RWPE2 (cell line): ENCODE measurements at regions not wholly inside any gene's neighbourhood (a gene's known extent, or its start where the extent isn't known, plus 50 kb on each side); places are given as distances from the start of the nearest gene placed in this dataset.

Source experiments
- ATAC-seq: fragments of 200-7000 bp; cut with Tn5 transposase; 3 replicates; pipeline ENCODE4 v1.9.1; 2021; ENCODE audit warnings: low read depth
- DNase-seq: peaks from one replicate; pipeline ENCODE4 v3.0.0-alpha.2; 2020; ENCODE audit warnings: low spot score
- H3K27ac ChIP-seq: fragments of 450-650 bp; 2 replicates; pipeline ENCODE4 v1.5.1; 2017; ENCODE audit warnings: mild to moderate bottlenecking; ENCODE audit not compliant: poor library complexity, severe bottlenecking
- H3K27me3 ChIP-seq: fragments of 250-450 bp; sonication (Bioruptor Pico); 2 replicates; pipeline ENCODE4 v1.5.1; 2021; ENCODE audit warnings: mild to moderate bottlenecking, moderate library complexity; ENCODE audit not compliant: insufficient read depth, poor library complexity, severe bottlenecking
- H3K36me3 ChIP-seq: fragments of 250-450 bp; sonication (Bioruptor Pico); 2 replicates; pipeline ENCODE4 v1.5.1; 2020; ENCODE audit warnings: low read depth, mild to moderate bottlenecking, moderate library complexity
- H3K4me1 ChIP-seq: fragments of 250-450 bp; sonication (Bioruptor Pico); 2 replicates; pipeline ENCODE4 v1.5.1; 2021; ENCODE audit warnings: mild to moderate bottlenecking, moderate library complexity; ENCODE audit not compliant: insufficient read depth, poor library complexity, severe bottlenecking
- H3K4me3 ChIP-seq: fragments of 250-450 bp; sonication (Bioruptor Pico); 2 replicates; pipeline ENCODE4 v1.5.1; 2021; ENCODE audit warnings: mild to moderate bottlenecking, moderate library complexity; ENCODE audit not compliant: severe bottlenecking
- H3K9me3 ChIP-seq: fragments of 250-450 bp; sonication (Bioruptor Pico); 2 replicates; pipeline ENCODE4 v1.5.1; 2021; ENCODE audit warnings: mild to moderate bottlenecking, moderate library complexity; ENCODE audit not compliant: severe bottlenecking
- CTCF ChIP-seq: fragments of 450-650 bp; IDR thresholded peaks from one replicate; pipeline ENCODE4 v1.5.1; 2017; ENCODE audit warnings: mild to moderate bottlenecking, moderate library complexity; ENCODE audit not compliant: poor library complexity, severe bottlenecking

GRCh38 chr13:44695520-44695919, 119.4 kb upstream of the TSC22D1 start:
- ATAC-seq: no peak
- Histone ChIP-seq H3K27me3 (no peaks in the 10 kb centered on the region), H3K36me3 (no peaks in the 10 kb centered on the region), H3K4me1 (no peaks in the 10 kb centered on the region), H3K9me3 (no peaks in the 10 kb centered on the region), H3K4me3 (no peak overlapping the region), H3K27ac (no peak overlapping the region)
- TF ChIP-seq CTCF: no peak
- DNase-seq: no peak

DNA sequence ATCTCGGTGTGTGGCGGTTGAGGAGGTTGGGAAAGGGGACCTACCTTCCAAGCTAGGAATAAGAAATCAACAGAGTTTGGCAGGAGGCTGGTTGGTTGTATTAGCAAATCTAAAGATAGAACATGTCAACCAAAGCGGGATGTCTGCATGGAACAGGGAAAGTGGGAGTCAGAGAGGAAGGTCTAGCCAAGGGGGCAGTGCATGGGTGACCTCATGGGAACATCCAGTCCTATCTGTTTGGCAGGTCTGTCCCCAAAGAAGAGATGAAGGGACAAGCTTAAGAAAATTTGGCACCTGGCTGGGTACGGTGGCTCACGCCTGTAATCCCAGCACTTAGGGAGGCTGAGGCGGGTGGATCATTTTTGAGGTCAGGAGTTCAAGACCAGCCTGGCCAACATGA, 118.7 kb upstream of the TSC22D1 start:
- no peak for ATAC-seq
- H3K4me3 ChIP-seq: no peak overlapping the region
- no peaks in the 10 kb centered on the region for H3K9me3 ChIP-seq
- no peaks in the 10 kb centered on the region for H3K36me3 ChIP-seq
- no peak for TF ChIP-seq CTCF
- no peaks in the 10 kb centered on the region for H3K27me3 ChIP-seq
- DNase-seq: no peak
- no peaks in the 10 kb centered on the region for H3K4me1 ChIP-seq
- H3K27ac ChIP-seq: no peak overlapping the region

- Histone ChIP-seq H3K4me1 (no peaks in the 10 kb centered on the region), H3K27me3 (no peaks in the 10 kb centered on the region), H3K9me3 (no peaks in the 10 kb centered on the region), H3K4me3 (no peak overlapping the region), H3K36me3 (no peaks in the 10 kb centered on the region), H3K27ac (no peak overlapping the region)
- ATAC-seq (no peak), DNase-seq (no peak)
- no peak for TF ChIP-seq CTCF
These were observed 118.2 kb upstream of the TSC22D1 start for GRCh38 chr13:44694291-44694690.

DNA sequence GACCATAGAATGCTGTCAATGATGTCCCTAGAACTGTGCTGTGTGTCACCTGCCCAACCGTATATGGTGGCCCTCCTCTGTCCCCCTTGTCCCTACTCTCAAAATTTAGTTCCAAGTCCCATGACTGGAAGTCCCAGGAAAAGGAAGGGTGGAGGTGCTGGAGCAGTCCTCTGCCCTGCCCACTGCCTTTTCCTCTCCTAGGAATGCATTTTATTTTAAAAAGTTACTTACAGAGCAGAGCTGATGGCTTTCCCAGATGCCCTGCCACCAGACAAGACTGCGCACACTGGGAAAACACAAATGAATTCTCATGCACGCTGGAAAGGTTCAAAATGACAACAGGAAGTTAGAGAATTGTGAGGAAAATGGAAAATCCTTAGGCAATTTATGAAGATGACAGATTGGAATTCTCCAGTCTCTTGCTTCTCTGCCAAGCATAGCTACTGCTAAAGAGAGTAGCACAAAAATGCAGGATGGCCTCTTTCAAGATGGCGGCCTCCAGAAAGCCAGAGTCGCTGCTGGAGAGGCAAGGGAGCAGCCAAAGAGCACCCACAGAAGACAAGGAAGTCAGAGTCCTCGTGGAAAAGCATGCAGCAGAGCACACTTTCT, 117.1 kb upstream of the TSC22D1 start:
- no peaks in the 10 kb centered on the region for H3K9me3 ChIP-seq
- ATAC-seq: no peak
- DNase-seq: no peak
- H3K27me3 ChIP-seq: no peaks in the 10 kb centered on the region
- H3K36me3 ChIP-seq: no peaks in the 10 kb centered on the region
- no peaks in the 10 kb centered on the region for H3K4me1 ChIP-seq
- TF ChIP-seq CTCF: no peak
- H3K4me3 ChIP-seq: no peak overlapping the region
- H3K27ac ChIP-seq: no peak overlapping the region

- no peaks in the 10 kb centered on the region for H3K36me3 ChIP-seq
- H3K4me1 ChIP-seq: no peaks in the 10 kb centered on the region
- no peak for DNase-seq
- H3K4me3 ChIP-seq: no peak overlapping the region
- no peaks in the 10 kb centered on the region for H3K9me3 ChIP-seq
- no peaks in the 10 kb centered on the region for H3K27me3 ChIP-seq
- no peak overlapping the region for H3K27ac ChIP-seq
- no peak for ATAC-seq
- TF ChIP-seq CTCF: no peak
These were observed 116.1 kb upstream of the TSC22D1 start for GRCh38 chr13:44692173-44692713.
